DND-41 (cell line): ENCODE measurements at regions not wholly inside any gene's neighbourhood (a gene's known extent, or its start where the extent isn't known, plus 50 kb on each side); places are given as distances from the start of the nearest gene placed in this dataset.

Experiments
- EZH2 ChIP-seq: IDR thresholded peaks from 3 replicates; pipeline ENCODE4 v1.6.1; 2012; ENCODE audit warnings: borderline replicate concordance, low read depth, mild to moderate bottlenecking, moderate library complexity, low read length, inconsistent platforms; ENCODE audit not compliant: severe bottlenecking
- TF ChIP-seq, protein P1 (sequence below): IDR thresholded peaks from 2 replicates; pipeline ENCODE4 v1.5.1; 2012; ENCODE audit warnings: borderline replicate concordance, low read length, moderate library complexity, mild to moderate bottlenecking; ENCODE audit not compliant: poor library complexity, severe bottlenecking; ENCODE audit errors: extremely low read depth

DNA sequence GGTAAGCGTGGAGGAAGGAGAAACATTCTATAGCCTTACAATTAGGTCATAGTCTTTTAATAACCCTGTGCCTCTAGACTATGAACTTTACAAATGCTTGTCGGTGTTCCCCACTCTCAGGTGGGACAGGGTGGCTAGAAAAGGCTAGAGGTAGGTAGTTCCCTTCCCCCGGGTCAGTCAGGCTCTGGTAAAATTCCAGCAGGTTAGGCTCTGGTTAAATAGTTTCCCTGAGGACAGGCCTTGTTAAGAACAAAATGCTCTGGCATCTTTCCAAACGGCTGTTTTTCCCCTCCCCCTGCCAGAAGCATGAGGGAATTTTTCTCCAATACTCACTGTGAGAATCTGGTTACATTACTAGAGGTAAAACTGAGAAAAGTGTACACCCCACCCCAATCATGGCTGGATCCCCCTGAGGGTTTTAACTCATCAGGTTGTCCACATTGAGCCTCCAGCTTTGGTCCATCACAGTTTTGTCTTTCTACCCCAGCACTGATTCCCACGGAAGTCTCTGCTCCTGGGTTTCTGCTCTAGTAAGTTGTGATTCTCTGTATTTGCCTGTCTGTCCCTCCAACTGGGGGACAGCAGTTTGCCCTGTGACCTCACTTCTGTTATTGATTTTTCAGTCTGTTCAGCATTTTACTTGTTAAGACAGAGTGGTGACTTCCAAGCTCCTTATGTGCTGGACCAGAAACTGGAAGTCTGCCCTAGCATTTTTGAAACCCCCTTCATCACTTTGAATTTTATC, 84.7 kb upstream of the ADGRF1 start:
- TF ChIP-seq, protein P1, sequence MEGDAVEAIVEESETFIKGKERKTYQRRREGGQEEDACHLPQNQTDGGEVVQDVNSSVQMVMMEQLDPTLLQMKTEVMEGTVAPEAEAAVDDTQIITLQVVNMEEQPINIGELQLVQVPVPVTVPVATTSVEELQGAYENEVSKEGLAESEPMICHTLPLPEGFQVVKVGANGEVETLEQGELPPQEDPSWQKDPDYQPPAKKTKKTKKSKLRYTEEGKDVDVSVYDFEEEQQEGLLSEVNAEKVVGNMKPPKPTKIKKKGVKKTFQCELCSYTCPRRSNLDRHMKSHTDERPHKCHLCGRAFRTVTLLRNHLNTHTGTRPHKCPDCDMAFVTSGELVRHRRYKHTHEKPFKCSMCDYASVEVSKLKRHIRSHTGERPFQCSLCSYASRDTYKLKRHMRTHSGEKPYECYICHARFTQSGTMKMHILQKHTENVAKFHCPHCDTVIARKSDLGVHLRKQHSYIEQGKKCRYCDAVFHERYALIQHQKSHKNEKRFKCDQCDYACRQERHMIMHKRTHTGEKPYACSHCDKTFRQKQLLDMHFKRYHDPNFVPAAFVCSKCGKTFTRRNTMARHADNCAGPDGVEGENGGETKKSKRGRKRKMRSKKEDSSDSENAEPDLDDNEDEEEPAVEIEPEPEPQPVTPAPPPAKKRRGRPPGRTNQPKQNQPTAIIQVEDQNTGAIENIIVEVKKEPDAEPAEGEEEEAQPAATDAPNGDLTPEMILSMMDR: no peak
- no peak for TF ChIP-seq EZH2
